ENCODE measurements at regions not wholly inside any gene's neighbourhood (a gene's known extent, or its start where the extent isn't known, plus 50 kb on each side); places are given as distances from the start of the nearest gene placed in this dataset.

DNA sequence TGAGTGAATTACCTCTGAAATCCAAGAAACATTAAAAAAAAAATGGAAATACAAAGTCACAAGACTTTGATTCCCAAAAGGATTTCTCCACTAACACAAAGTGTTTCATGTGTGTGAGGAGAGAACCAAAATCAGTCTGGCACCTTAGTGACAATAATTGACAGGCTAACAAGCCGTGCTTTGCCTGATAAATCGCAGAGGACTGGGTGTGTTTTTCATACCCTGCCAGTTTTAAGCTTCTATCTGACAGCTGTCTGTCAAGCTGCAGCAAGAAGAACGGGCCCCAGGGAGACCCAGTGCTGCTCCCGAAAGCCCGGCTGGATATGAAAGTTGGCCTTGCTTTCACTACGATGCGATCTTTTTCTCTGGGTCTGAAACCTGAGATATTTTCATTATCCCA is 101.6 kb upstream of the KCNK2 start:
- ChIA-PET CTCF (no interaction called here), POLR2A (no interaction called here)
- Histone ChIP-seq H3K36me3 (replicated peaks in 1 of 2; ENCODE audit: control extremely low read depth in 1 of 2, control insufficient read depth in 1 of 2, extremely low read depth in 1 of 2, insufficient read depth in 2 of 2, low read length in 1 of 2) (no peaks in the 10 kb centered on the region), H3K4me3 (ENCODE audit: control extremely low read depth in 1 of 5, extremely low read depth in 1 of 5, insufficient read depth in 1 of 5, low read depth in 2 of 5, low read length in 4 of 5) (no peak overlapping the region), H2AFZ (ENCODE audit: insufficient read depth, low read depth, low read length, poor library complexity, severe bottlenecking) (no peak overlapping the region), H3K27ac (ENCODE audit: low read length in 2 of 2) (no peak overlapping the region), H3K9ac (ENCODE audit: low read length) (no peak overlapping the region), H3K9me3 (ENCODE audit: control extremely low read depth in 1 of 3, control insufficient read depth in 2 of 3, insufficient read depth in 1 of 3, low read length in 2 of 3) (peaks cover 0 to 10% (median 0%) of the 10 kb centered on the region in 3 donors), H3K4me2 (replicated peaks; ENCODE audit: low read depth, low read length, poor library complexity, severe bottlenecking) (no peak overlapping the region), H4K20me1 (ENCODE audit: control insufficient read depth, insufficient read depth, low read length, poor library complexity, severe bottlenecking) (no peaks in the 10 kb centered on the region), H3K4me1 (ENCODE audit: control insufficient read depth in 2 of 2, insufficient read depth in 2 of 2, low read length in 2 of 2) (no peaks in the 10 kb centered on the region), H3K27me3 (replicated peaks in 1 of 4; ENCODE audit: control extremely low read depth in 1 of 4, control insufficient read depth in 3 of 4, insufficient read depth in 4 of 4, low read length in 3 of 4) (no peaks in the 10 kb centered on the region), H3K79me2 (ENCODE audit: control insufficient read depth, insufficient read depth, low read length) (no peaks in the 10 kb centered on the region)
- ATAC-seq (ENCODE audit: low read depth) = no peak
- intact Hi-C loops (cut with micrococcal nuclease) = no loop called here
- Mint-ChIP-seq H3K4me3 (no peak overlapping the region), H3K27me3 (no peaks in the 10 kb centered on the region), H3K27ac (no peak overlapping the region), H3K4me1 (no peaks in the 10 kb centered on the region), H3K9me3 (ENCODE audit: insufficient read depth) (peaks cover 3% of the 10 kb centered on the region)
- DNase-seq = no peak
- 95% methylated on average over 7 of the region's 7 CpGs for WGBS (ENCODE audit: insufficient coverage)
- TF ChIP-seq CTCF (IDR thresholded peaks at IDR 0.05) (no peak), EZH2 (IDR thresholded peaks at IDR 0.05; ENCODE audit: borderline replicate concordance, insufficient read depth, low read depth, low read length, poor library complexity, severe bottlenecking) (no peak)

- DNase-seq (no peak), ATAC-seq (ENCODE audit: low read depth) (no peak)
- Histone ChIP-seq H4K20me1 (ENCODE audit: control insufficient read depth, insufficient read depth, low read length, poor library complexity, severe bottlenecking) (no peaks in the 10 kb centered on the region), H3K27ac (ENCODE audit: low read length in 2 of 2) (no peak overlapping the region), H3K4me1 (ENCODE audit: control insufficient read depth in 2 of 2, insufficient read depth in 2 of 2, low read length in 2 of 2) (no peaks in the 10 kb centered on the region), H3K79me2 (ENCODE audit: control insufficient read depth, insufficient read depth, low read length) (no peaks in the 10 kb centered on the region), H3K36me3 (replicated peaks in 1 of 2; ENCODE audit: control extremely low read depth in 1 of 2, control insufficient read depth in 1 of 2, extremely low read depth in 1 of 2, insufficient read depth in 2 of 2, low read length in 1 of 2) (no peaks in the 10 kb centered on the region), H3K9ac (ENCODE audit: low read length) (no peak overlapping the region), H3K27me3 (replicated peaks in 1 of 4; ENCODE audit: control extremely low read depth in 1 of 4, control insufficient read depth in 3 of 4, insufficient read depth in 4 of 4, low read length in 3 of 4) (no peaks in the 10 kb centered on the region), H2AFZ (ENCODE audit: insufficient read depth, low read depth, low read length, poor library complexity, severe bottlenecking) (no peak overlapping the region), H3K9me3 (ENCODE audit: control extremely low read depth in 1 of 3, control insufficient read depth in 2 of 3, insufficient read depth in 1 of 3, low read length in 2 of 3) (peaks cover 0 to 10% (median 0%) of the 10 kb centered on the region in 3 donors), H3K4me2 (replicated peaks; ENCODE audit: low read depth, low read length, poor library complexity, severe bottlenecking) (no peak overlapping the region), H3K4me3 (ENCODE audit: control extremely low read depth in 1 of 5, extremely low read depth in 1 of 5, insufficient read depth in 1 of 5, low read depth in 2 of 5, low read length in 4 of 5) (no peak overlapping the region)
- no peak overlapping the region for H3K4me3 Mint-ChIP-seq
- intact Hi-C loops (cut with micrococcal nuclease) = no loop called here
- no CpG with 5 or more reads among the region's 3 CpGs for WGBS (ENCODE audit: insufficient coverage)
- H3K4me1 Mint-ChIP-seq = no peaks in the 10 kb centered on the region
- CTCF ChIA-PET = no interaction called here
- TF ChIP-seq CTCF (IDR thresholded peaks at IDR 0.05) (no peak), EZH2 (IDR thresholded peaks at IDR 0.05; ENCODE audit: borderline replicate concordance, insufficient read depth, low read depth, low read length, poor library complexity, severe bottlenecking) (no peak)
- no peak overlapping the region for H3K27ac Mint-ChIP-seq
- POLR2A ChIA-PET = no interaction called here
- H3K9me3 Mint-ChIP-seq (ENCODE audit: insufficient read depth) = peaks cover 3% of the 10 kb centered on the region
- no peaks in the 10 kb centered on the region for H3K27me3 Mint-ChIP-seq
These were observed 99.2 kb upstream of the KCNK2 start for GRCh38 chr1:214983126-214983869.
